ENCODE measurements at regions not wholly inside any gene's neighbourhood (a gene's known extent, or its start where the extent isn't known, plus 50 kb on each side); places are given as distances from the start of the nearest gene placed in this dataset.
"Not testable (repeated sequence)": the region's sequence is repeated elsewhere in the genome, so short reads cannot be mapped to it uniquely, and the experiment has no call there.

DNA sequence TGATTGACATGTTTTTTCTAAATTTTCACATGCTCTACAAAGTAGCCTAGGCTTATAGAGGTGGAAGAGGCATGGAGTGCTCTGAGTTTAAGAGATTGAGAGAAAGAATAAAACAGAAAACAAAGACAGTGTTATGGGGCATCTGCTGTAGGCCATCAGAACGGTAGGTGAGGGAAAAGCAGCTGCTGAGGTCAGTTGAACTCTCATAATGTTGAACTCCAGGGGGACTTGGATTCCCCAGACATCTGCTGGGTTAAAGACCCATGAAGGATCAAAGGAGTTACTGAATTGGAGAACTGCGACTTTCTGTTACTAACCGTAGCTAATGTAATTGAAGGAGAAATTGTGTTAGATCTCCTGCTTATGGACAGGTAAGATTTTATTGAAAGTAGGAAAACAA lies 333.9 kb downstream of the TFAP2B start:
- no peak for DNase-seq (ENCODE audit: low spot score)

DNA sequence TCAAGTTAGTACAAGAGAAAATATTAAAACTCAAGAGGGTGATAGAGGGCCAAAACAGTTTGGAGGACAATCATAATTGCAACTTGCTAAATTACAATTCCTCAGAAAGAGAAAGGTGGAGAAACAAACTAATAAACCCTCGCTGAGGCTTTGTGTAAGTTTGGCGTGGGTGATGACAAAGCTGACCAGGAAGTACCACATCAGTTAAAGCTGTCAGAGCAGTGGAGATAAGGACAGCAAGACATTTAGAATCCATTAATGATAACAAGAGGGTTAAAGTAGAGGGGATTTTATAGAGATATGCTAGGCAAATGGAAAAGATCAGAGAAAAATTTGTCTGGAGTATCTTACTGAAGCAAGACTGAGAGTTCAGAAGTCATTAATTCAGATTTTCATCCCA lies 334.4 kb downstream of the TFAP2B start:
- DNase-seq (ENCODE audit: low spot score) = no peak

DNA sequence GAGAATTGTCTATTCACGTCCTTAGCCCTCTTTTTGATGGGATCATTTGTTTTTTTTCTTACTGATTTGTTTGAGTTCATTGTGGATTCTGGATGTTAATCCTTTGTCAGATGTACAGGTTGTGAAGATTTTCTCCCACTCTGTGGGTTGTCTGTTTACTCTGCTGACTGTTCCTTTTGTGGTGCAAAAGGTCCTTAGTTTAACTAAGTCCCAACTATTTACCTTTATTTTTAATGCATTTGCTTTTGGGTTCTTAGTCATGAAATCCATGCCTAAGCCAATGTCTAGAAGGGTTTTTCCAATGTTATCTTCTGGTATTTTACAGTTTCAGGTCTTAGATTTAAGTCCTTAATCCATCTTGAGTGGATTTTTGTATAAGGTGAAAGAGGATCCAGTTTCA lies 336.3 kb downstream of the TFAP2B start:
- not testable (repeated sequence) for DNase-seq (ENCODE audit: low spot score)

DNA sequence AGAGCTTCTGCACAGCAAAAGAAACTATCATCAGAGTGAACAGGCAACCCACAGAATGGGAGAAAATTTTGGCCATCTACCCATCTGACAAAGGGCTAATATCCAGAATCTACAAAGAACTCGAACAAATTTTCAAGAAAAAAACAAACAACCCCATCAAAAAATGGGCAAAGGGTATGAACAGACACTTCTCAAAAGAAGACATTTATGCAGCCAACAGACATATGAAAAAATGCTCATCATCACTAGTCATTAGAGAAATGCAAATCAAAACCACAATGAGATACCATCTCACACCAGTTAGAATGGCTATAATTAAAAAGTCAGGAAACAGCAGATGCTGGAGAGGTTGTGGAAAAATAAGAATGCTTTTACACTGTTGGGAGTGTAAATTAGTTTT lies 340.6 kb downstream of the TFAP2B start:
- not testable (repeated sequence) for DNase-seq (ENCODE audit: low spot score)

DNA sequence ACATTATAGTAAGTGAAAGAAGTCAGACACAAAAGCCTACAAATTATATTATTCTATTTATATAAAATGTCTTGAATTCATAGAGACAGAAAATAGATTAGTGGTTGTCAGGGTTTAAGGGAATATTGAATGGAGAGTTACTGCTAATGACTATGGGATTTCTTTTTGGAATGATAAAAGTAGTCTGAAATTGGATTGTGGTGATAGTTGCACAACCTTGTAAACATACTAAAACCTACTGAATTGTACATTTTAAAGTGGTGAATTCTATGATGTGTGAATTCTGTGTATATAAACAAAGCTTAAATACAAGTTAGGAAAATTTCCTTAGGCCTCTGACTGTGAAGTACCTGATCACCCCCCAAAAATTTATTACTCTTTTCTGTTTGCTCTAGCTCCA lies 343.1 kb downstream of the TFAP2B start:
- DNase-seq (ENCODE audit: low spot score) = no peak

DNA sequence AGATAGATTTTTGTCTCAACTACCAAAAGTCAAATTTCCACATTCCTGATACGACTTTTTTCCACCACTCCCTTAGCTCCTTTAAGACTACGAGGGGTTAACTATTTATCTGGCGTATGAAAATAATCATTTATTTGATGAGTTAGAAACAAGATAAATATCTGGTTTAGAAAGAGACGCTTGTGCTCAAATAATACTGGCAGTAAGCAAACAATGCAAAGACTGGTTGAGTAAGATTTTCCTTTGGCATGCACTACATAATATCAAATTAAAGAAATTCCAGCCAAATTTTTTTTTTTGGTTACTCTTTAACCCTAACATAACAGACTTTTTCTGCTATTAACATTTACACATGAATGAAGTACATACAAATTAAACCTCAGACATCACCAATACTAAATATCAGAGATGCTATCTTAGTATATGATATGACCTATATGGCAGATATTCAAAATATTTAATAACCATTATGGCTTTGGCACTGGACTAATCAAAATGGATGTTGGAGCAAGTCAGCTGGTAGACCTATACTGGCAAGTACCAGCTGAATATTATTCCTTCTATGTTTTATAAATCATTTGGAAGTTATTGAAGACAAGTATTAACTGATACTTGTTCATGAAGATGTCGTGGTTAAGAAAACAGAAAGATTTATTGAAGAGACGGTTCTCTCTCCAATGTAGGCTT lies 345.3 kb downstream of the TFAP2B start:
- no peak for DNase-seq (ENCODE audit: low spot score)

DNA sequence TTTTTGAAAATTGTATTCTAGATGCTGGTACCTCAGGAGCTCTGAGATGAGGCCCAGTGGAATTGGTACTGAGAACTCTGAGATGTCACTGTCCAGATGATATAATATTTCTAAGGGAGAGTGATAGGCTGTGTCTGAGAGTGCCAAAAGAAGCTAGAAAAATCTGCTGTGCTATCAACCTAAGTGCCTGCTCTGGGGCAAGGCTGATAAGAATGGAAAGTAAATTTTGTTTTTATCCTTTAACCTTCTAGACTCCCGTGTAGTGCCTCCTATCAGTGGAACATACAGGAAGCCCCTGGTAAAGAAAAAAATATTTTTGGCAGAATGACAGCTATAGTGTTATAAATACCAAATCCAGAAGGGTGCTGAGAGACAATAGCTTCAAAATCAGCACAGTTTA lies 348.2 kb downstream of the TFAP2B start:
- no peak for DNase-seq (ENCODE audit: low spot score)

DNA sequence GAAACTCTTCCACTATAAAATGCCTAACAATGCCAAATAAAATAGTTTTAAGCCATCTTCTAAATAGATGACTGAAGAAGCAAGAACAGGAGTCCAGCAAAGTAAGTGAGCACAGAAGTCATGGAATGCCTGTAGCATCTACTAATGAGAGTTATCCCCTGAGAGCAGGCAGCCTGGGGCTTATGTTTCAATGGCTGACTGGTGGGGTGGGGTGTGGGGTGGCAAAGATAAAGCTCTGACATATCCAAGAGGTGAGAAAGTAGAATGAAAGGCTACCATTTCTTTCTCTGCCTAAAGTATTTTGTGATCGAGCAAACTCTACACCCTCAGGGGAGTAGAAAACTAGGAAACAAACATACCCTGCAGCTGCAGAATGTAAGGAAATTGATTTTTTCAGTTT lies 348.8 kb downstream of the TFAP2B start:
- no peak for DNase-seq (ENCODE audit: low spot score)

DNA sequence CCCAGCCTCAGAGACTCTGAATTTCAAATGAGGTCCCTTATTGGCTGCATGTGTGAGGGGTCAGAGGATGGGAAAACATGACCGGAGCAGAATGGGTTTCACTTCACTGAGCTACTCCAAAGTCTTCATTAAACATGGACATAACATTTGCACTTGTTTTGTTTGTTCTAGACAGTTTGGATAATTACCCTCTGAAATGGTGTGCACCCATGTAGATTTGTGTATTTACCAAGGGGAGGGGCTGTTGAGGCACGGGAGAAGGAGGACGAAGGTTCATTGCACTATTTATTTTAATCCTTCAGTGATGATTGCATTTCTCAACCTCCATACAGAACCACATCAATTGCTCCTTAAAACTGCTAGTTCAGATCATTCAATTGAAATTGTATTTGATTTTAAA lies 364.2 kb downstream of the TFAP2B start:
- no peak for DNase-seq (ENCODE audit: low spot score)

DNA sequence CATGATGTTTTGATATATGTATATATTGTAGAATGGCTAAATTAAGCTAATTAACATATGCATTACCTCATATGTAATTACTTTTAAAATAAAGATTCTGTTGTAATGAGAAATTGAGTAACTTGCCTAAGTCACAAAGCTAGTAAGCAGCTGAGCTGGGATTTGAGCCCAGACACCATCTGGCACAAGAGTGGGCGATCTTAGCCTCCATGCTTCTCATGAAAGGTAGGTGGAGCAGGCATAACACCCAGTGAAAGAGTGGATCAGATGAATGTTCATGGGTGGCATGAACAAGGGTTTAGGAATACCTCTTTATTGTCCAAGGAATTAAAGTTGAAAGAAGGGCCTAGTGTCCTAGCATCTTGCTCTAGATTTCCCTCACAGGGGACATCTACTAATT lies 365.4 kb downstream of the TFAP2B start:
- no peak for DNase-seq (ENCODE audit: low spot score)

DNA sequence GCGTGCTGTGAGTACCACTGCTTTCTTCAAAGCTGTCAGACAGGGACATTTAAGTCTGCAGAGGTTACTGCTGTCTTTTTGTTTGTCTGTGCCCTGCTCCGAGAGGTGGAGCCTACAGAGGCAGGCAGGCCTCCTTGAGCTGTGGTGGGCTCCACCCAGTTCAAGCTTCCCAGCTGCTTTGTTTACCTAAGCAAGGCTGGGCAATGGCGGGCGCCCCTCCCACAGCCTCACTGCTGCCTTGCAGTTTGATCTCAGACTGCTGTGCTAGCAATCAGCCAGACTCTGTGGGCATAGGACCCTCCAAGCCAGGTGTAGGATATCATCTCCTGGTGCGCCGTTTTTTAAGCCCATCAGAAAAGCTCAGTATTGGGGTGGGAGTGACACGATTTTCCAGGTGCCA lies 374.5 kb downstream of the TFAP2B start:
- DNase-seq (ENCODE audit: low spot score) = not testable (repeated sequence)

DNA sequence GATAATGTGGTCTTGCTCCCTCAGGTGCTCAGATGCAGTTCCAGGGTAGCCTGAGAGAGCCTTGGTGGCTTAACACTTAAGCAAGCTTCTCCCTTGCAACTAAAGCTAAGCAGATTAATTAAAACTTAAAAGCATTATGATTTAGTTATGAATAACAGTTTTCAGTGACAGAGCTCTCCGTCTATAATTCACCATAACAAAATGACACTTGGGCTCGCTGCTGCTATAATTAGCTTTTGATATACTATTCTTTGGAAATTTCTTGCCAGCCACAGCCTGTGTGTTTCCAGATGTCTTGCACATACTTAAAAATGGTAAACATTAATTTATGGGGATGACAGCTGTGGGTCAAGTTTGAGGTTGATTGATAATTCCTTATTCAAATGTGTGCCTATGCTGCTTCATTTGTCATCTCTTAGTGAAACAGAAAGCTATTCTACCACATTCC lies 380.5 kb downstream of the TFAP2B start:
- no peak for DNase-seq (ENCODE audit: low spot score)

DNA sequence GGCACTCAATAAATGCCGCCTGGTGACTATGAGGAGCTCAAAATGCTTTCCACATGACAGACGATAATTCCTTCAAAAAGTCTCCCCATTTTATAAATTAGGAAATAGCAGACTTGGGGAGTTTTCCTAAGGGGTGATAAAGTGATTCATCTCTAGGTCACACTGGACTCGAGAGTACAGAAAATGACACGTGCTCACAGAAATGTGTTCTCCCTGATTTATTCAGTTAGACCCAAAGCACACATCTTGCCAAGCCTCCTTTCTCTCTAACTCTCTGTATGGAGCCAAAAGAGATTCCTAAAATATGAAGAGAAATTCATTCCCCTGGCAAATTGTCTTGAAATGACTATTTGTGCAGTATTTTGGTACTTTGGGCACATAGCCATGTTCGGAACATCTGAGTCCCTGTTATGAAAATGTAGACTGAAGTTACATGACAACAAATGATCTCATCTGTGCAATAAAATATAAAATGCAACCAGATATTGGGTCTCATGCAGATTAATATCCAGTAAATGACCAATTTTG lies 381.1 kb downstream of the TFAP2B start:
- DNase-seq (ENCODE audit: low spot score) = no peak

DNA sequence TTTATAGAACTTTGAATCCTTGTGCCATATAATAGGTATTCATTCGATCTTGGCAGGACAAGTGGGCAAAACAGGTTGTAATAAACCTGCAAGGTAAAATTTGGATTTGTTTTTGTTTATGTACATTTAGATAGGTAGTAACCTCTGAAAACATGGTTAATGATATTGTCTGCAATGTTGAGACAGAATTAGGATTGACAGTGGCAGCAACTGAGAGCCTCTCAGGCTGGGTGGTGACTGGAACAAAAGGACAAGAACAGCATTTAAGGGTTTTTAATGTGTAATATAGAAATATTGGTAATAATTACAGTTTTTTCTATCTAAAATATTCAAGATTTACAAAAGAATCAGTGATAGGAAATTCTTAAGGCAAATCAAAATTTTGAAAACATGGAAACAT lies 382.0 kb downstream of the TFAP2B start:
- DNase-seq (ENCODE audit: low spot score) = no peak

DNA sequence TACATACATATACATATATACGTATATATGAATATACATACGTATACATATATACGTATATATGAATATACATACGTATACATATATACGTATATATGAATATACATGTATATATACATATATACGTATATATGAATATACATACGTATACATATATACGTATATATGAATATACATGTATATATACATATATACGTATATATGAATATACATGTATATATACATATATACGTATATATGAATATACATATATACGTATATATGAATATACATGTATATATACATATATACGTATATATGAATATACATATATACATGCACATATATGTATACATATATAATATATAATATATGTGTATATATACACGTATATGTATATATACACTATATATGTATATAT lies 384.0 kb downstream of the TFAP2B start:
- not testable (repeated sequence) for DNase-seq (ENCODE audit: low spot score)

DNA sequence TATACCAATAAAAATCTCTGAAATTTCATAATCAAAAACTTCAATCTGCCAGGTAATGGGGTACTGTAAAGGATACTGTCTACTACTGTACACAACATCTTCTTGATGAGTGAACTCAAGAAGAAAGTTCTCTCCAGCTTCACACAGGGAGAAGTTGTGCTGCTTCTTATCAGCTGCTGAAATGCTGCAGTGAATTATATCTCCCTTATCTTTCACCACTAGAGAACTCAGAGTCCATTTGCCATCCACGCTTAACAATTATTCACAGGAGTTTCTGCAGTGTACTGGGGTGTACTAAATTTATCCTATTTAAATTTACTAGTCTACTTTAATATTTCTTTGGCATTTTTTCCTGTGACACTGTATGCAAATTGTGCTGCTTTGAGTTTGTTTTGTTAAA lies 384.8 kb downstream of the TFAP2B start:
- no peak for DNase-seq (ENCODE audit: low spot score)

DNA sequence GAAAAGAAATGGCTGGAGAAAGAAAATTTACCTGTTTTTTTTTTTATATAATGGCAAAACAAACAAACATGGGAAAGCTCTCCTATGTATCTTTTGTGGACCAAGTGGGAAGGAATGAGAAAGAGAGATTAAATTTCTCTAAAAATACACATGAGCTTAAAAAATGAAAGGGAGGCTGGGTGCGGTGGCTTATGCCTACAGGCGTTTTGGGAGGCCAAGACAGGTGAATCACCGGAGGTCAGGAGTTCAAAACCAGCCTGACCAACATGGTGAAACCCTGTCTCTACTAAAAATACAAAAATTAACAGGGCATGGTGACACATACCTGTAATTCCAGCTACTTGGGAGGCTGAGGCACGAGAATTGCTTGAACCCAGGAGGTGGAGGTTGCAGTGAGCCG lies 388.0 kb downstream of the TFAP2B start:
- DNase-seq (ENCODE audit: low spot score) = not testable (repeated sequence)

DNA sequence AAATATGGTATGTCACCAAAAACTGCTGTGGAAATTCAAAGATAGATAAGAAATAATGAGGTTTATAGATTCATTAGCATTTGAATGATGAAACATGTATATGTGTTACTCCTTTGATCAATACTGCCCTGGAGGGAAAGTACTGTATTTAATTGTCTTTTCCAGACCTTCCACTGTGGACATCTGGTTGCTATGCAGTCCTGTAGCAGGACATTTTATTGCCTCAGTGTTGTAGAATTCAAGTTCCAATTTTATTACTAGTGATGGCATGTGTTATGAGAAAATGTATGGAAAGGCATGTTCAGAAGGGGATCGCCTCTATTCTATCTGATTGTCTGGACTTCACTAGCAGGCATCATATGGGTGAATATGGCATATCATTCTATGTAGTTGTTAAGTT lies 391.0 kb downstream of the TFAP2B start:
- no peak for DNase-seq (ENCODE audit: low spot score)

DNA sequence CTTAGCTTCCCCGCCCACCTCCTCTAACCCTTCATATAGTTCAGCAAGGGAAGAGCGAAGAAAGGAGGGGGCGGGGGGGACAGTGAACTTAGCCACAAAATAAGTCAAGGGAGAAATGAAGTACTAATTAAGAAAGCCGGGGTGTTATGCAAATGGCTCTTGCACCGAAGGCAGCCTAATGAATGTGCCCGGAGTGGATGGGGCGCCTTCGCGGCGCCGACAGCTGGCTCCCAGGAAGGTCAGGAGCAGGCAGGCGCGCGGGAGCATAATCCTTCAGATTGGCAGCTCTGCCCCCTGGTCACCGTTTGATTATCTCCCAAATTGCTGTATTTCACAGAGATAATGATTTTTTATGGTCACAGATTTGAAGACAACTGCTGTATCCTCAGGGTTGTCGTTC lies 395.1 kb downstream of the TFAP2B start:
- DNase-seq (ENCODE audit: low spot score) = no peak

DNA sequence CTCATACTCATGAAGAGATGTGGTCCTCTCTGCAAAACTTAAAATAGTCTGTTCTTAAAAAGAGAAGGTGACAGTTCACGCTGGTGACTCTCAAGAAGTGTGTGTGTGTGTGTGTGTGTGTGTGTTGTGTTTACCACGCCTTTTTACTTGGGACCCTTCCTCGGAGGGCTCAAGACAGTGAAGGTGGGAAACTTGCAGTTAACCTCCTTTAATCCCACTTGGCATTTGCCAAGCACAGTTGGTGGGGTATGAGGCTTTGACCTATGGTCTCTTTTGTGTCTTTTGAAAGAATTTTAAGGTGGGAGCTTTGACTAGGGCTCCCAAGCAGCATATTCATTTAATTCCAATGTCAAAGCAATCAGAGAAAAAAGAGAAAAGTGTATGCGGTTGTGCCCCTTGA lies 395.8 kb downstream of the TFAP2B start:
- DNase-seq (ENCODE audit: low spot score) = no peak

DNA sequence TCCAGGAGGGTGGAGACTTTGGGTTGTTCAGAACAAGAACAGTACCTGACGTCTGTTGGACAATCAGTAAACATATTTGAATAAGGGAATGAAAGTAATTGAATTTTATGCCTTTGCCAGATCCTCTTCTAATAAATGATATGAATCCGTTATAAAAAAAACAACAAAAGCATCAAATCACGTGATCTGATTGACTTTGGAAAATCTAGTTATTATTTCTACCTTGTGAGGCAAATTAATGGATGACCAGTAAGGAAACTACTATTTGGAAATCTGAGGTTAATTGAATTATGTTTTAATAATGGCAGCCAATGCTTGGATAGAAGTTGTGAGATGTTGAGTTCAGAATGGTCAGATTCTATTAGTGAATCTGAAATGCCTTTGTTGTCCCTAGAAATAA lies 399.5 kb downstream of the TFAP2B start:
- no peak for DNase-seq (ENCODE audit: low spot score)

DNA sequence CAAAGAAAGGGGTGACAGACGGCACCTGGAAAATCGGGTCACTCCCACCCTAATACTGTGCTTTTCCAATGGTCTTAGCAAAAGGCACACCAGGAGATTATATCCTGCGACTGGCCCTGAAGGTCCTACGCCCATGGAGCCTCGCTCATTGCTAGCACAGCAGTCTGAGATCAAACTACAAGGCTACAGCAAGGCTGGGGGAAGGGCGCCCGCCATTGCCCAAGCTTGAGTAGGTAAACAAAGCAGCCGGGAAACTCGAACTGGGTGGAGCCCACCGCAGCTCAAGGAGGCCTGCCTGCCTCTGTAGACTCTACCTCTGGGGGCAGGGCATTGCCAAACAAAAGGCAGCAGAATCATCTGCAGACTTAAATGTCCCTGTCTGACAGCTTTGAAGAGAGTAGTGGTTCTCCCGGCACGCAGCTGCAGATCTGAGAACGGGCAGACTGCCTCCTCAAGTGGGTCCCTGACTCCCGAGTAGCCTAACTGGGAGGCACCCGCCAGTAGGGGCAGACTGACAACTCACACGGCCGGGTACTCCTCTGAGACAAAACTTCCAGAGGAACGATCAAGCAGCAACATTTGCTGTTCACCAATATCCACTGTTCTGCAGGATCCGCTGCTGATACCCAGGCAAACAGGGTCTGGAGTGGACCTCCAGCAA lies 406.0 kb downstream of the TFAP2B start:
- DNase-seq (ENCODE audit: low spot score) = not testable (repeated sequence)

DNA sequence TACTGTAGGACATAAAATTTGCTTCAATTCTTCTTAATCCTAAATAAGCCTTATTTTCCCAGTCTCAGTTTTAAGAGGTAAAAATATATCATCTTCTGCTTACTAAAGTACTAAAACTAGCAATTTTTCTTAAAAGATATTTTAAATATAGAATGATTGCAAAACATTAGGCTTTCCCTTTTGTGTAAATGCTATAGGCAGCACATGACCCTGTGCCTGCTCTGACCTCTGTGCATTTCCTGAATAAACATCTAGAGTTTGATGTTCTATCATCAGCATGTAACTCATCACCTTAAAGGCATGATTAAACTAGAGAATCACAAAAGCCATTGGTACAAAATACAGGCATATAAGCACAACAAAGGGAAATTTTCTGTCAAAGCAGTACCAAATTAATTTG lies 422.7 kb downstream of the TFAP2B start:
- DNase-seq (ENCODE audit: low spot score) = no peak

DNA sequence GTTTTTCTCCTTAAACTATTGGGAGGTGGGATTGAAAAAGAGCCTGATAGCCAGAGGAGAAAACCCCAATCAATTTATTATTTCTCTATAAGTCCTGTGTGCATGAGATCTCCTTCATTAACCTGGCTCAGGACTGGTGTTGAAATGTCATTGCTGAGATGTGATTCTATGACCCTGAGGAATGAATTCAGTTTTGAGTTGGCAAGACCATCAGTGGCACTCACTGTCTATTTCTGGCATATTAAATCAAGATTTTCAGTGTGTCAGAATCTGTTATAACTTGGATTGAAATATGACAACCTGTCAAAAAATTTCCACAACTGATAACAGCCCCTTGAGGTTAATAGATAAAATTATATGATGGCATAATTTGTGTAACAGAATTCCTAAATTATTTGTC lies 431.1 kb downstream of the TFAP2B start:
- DNase-seq (ENCODE audit: low spot score) = no peak
